Activated naive CD4-positive, alpha-beta T cell treated with anti-CD3 and anti-CD28 coated beads, Interleukin-2, amount 50 U/mL, for 72 hours (primary cell): ENCODE measurements at regions not wholly inside any gene's neighbourhood (a gene's known extent, or its start where the extent isn't known, plus 50 kb on each side); places are given as distances from the start of the nearest gene placed in this dataset.
"Not testable (repeated sequence)": the region's sequence is repeated elsewhere in the genome, so short reads cannot be mapped to it uniquely, and the experiment has no call there.

Source experiments
- ATAC-seq, 2 donors: fragments of 150-1000 bp; cut with Tn5 transposase; 2 replicates each; pipeline ENCODE4 v1.10.0; 2021; ENCODE audit warnings: mild to moderate bottlenecking in 2 of 2, moderate library complexity in 2 of 2
- DNase-seq, 2 donors: peaks; one replicate each; pipeline ENCODE4 v3.0.0; 2021 to 2022; ENCODE audit warnings: low spot score in 2 of 2
- H3K27ac Mint-ChIP-seq, 2 donors: one replicate each; pipeline ENCODE4 v1.8.0; 2022; ENCODE audit warnings: mild to moderate bottlenecking in 2 of 2, mixed read lengths in 2 of 2
- H3K36me3 Mint-ChIP-seq, 2 donors: one replicate each; pipeline ENCODE4 v1.8.0; 2022; ENCODE audit warnings: mixed read lengths in 2 of 2
- H3K9me3 Mint-ChIP-seq, 2 donors: one replicate each; pipeline ENCODE4 v1.8.0; 2022; ENCODE audit warnings: mixed read lengths in 2 of 2

GRCh38 chr11:92131289-92131865 is 93.2 kb upstream of the FAT3 start:
- no peak for ATAC-seq
- Mint-ChIP-seq H3K36me3 (no peaks in the 10 kb centered on the region), H3K9me3 (peaks cover 15 to 28% of the 10 kb centered on the region in 2 donors), H3K27ac (no peak overlapping the region)
- no peak for DNase-seq

GRCh38 chr11:92130421-92130831 is 94.2 kb upstream of the FAT3 start:
- no peaks in the 10 kb centered on the region for H3K36me3 Mint-ChIP-seq
- H3K9me3 Mint-ChIP-seq = peaks cover 13 to 26% of the 10 kb centered on the region in 2 donors
- DNase-seq (no peak), ATAC-seq (no peak)
- H3K27ac Mint-ChIP-seq = no peak overlapping the region

GRCh38 chr11:92129811-92130210 is 94.8 kb upstream of the FAT3 start:
- Mint-ChIP-seq H3K36me3 (no peaks in the 10 kb centered on the region), H3K9me3 (peaks cover 12 to 20% of the 10 kb centered on the region in 2 donors), H3K27ac (no peak overlapping the region)
- ATAC-seq (no peak), DNase-seq (no peak)

- Mint-ChIP-seq H3K36me3 (no peaks in the 10 kb centered on the region), H3K9me3 (peaks cover 8 to 12% of the 10 kb centered on the region in 2 donors), H3K27ac (no peak overlapping the region)
- DNase-seq (no peak), ATAC-seq (no peak)
These were observed 96.6 kb upstream of the FAT3 start for GRCh38 chr11:92128026-92128425.

GRCh38 chr11:92125321-92125720 is 99.3 kb upstream of the FAT3 start:
- no peak for ATAC-seq
- H3K9me3 Mint-ChIP-seq = peaks cover 5 to 8% of the 10 kb centered on the region in 2 donors
- H3K36me3 Mint-ChIP-seq = no peaks in the 10 kb centered on the region
- DNase-seq = no peak
- no peak overlapping the region for H3K27ac Mint-ChIP-seq

- DNase-seq = no peak
- no peak for ATAC-seq
- Mint-ChIP-seq H3K27ac (no peak overlapping the region), H3K36me3 (no peaks in the 10 kb centered on the region), H3K9me3 (peaks cover 16 to 20% of the 10 kb centered on the region in 2 donors)
These were observed 101.1 kb upstream of the FAT3 start for GRCh38 chr11:92123540-92123939.

GRCh38 chr11:92122561-92122960 is 102.1 kb upstream of the FAT3 start:
- Mint-ChIP-seq H3K9me3 (peaks cover 16 to 20% of the 10 kb centered on the region in 2 donors), H3K27ac (no peak overlapping the region), H3K36me3 (no peaks in the 10 kb centered on the region)
- no peak for DNase-seq
- ATAC-seq = no peak

- no peak overlapping the region for H3K27ac Mint-ChIP-seq
- ATAC-seq (no peak), DNase-seq (no peak)
- H3K36me3 Mint-ChIP-seq = peaks cover 0 to 11% of the 10 kb centered on the region in 2 donors
- peaks cover 17 to 18% of the 10 kb centered on the region in 2 donors for H3K9me3 Mint-ChIP-seq
These were observed 113.3 kb upstream of the FAT3 start for GRCh38 chr11:92111287-92111686.

- DNase-seq (no peak), ATAC-seq (no peak)
- H3K27ac Mint-ChIP-seq = no peak overlapping the region
- peaks cover 10 to 14% of the 10 kb centered on the region in 2 donors for H3K9me3 Mint-ChIP-seq
- peaks cover 0 to 5% of the 10 kb centered on the region in 2 donors for H3K36me3 Mint-ChIP-seq
These were observed 115.2 kb upstream of the FAT3 start for GRCh38 chr11:92109466-92109865.

- Mint-ChIP-seq H3K36me3 (no peaks in the 10 kb centered on the region), H3K27ac (no peak overlapping the region), H3K9me3 (peaks cover 4 to 5% of the 10 kb centered on the region in 2 donors)
- ATAC-seq (no peak), DNase-seq (no peak)
These were observed 117.3 kb upstream of the FAT3 start for GRCh38 chr11:92107331-92107730.

- no peak for ATAC-seq
- Mint-ChIP-seq H3K9me3 (peaks cover 0 to under 1% of the 10 kb centered on the region in 2 donors), H3K27ac (no peak overlapping the region), H3K36me3 (no peaks in the 10 kb centered on the region)
- no peak for DNase-seq
These were observed 120.3 kb upstream of the FAT3 start for GRCh38 chr11:92104349-92104748.

- Mint-ChIP-seq H3K9me3 (peaks cover 5 to 8% of the 10 kb centered on the region in 2 donors), H3K27ac (no peak overlapping the region), H3K36me3 (peaks cover 0 to 4% of the 10 kb centered on the region in 2 donors)
- DNase-seq = no peak
- ATAC-seq = no peak
These were observed 122.7 kb upstream of the FAT3 start for GRCh38 chr11:92101920-92102319.

- DNase-seq (no peak), ATAC-seq (no peak)
- peaks cover 5 to 8% of the 10 kb centered on the region in 2 donors for H3K9me3 Mint-ChIP-seq
- peaks cover 0 to 4% of the 10 kb centered on the region in 2 donors for H3K36me3 Mint-ChIP-seq
- no peak overlapping the region for H3K27ac Mint-ChIP-seq
These were observed 125.4 kb upstream of the FAT3 start for GRCh38 chr11:92099183-92099582.

- Mint-ChIP-seq H3K36me3 (peaks cover 0 to 4% of the 10 kb centered on the region in 2 donors), H3K27ac (no peak overlapping the region), H3K9me3 (peaks cover 5 to 8% of the 10 kb centered on the region in 2 donors)
- DNase-seq = no peak
- no peak for ATAC-seq
These were observed 126.4 kb upstream of the FAT3 start for GRCh38 chr11:92098172-92098571.

GRCh38 chr11:92087725-92088537 is 136.7 kb upstream of the FAT3 start:
- no peak overlapping the region for H3K27ac Mint-ChIP-seq
- no peak for DNase-seq

GRCh38 chr11:92083123-92083522 is 141.5 kb upstream of the FAT3 start:
- no peak for DNase-seq
- no peak for ATAC-seq
- Mint-ChIP-seq H3K9me3 (peaks cover 26 to 30% of the 10 kb centered on the region in 2 donors), H3K36me3 (no peaks in the 10 kb centered on the region), H3K27ac (no peak overlapping the region)

More at GRCh38 chr11:92087725-92088537, 136.7 kb upstream of the FAT3 start:
- H3K36me3 Mint-ChIP-seq = no peaks in the 10 kb centered on the region
- ATAC-seq = no peak
- peaks cover 29 to 31% of the 10 kb centered on the region in 2 donors for H3K9me3 Mint-ChIP-seq

GRCh38 chr11:92082652-92083051 is 142.0 kb upstream of the FAT3 start:
- Mint-ChIP-seq H3K9me3 (peaks cover 22 to 27% of the 10 kb centered on the region in 2 donors), H3K36me3 (no peaks in the 10 kb centered on the region), H3K27ac (no peak overlapping the region)
- DNase-seq = no peak
- no peak for ATAC-seq

GRCh38 chr11:92074498-92074897 is 150.1 kb upstream of the FAT3 start:
- peaks cover 12 to 16% of the 10 kb centered on the region in 2 donors for H3K9me3 Mint-ChIP-seq
- not testable (repeated sequence) for DNase-seq, ATAC-seq, H3K27ac Mint-ChIP-seq
- peaks cover 0 to 16% of the 10 kb centered on the region in 2 donors for H3K36me3 Mint-ChIP-seq
